A549 (cell line): ENCODE measurements at regions not wholly inside any gene's neighbourhood (a gene's known extent, or its start where the extent isn't known, plus 50 kb on each side); places are given as distances from the start of the nearest gene placed in this dataset.

Source experiments
- HDAC2 ChIP-seq: fragments of 200-600 bp; sonication (generic); IDR thresholded peaks from 2 replicates; pipeline ENCODE4 v1.6.1; 2016
- HOXA7 ChIP-seq: fragments of 250-450 bp; sonication (Bioruptor Pico); IDR thresholded peaks from 2 replicates; pipeline ENCODE4 v1.5.0; 2020; ENCODE audit warnings: mild to moderate bottlenecking, moderate library complexity
- RAD21 ChIP-seq, 2 experiments: fragments of >200 bp in 1 of 2; sonication (Bioruptor Twin) in 1 of 2; formaldehyde crosslinking in 1 of 2; IDR thresholded peaks in 1 of 2; conservative IDR thresholded peaks in 1 of 2; 2 replicates in 1 of 2; 3 replicates in 1 of 2; pipeline ENCODE4 v1.6.1; 2012 to 2018; ENCODE audit warnings: inconsistent platforms in 1 of 2
- ZFP36 ChIP-seq: fragments of 450-650 bp; IDR thresholded peaks from 2 replicates; pipeline ENCODE4 v1.6.1; 2014; ENCODE audit warnings: borderline replicate concordance; ENCODE audit not compliant: partially characterized antibody
- TF ChIP-seq, protein P1 (sequence below): fragments of >200 bp; sonication (Bioruptor Twin); formaldehyde crosslinking; IDR thresholded peaks from 3 replicates; pipeline ENCODE4 v1.5.1; 2016
- TF ChIP-seq, protein P2 (sequence below): fragments of 200-600 bp; sonication (generic); IDR thresholded peaks from 2 replicates; pipeline ENCODE4 v1.6.1; 2016; ENCODE audit warnings: antibody characterized with exemption, mild to moderate bottlenecking, moderate library complexity

DNA sequence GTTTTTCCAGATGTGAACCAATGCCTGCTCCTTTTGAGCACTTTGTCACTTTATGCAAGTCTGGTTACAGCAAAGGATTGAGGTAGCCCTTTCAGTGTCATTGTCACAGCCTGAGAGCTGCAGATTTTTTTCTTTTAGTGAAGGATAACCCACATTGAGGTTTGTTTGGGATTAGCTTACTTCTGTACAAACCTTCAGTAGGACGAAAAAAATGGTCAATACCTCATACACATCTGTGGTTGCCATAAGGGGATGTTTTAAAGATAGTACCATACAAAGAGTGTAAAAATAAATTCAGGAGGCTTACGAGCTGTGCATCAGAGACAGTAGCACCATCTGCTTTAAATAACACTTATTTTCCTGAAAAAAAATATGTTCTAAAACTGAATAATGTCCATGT is 566.0 kb downstream of the AJAP1 start:
- TF ChIP-seq ZFP36 (no peak), HOXA7 (CRISPR knock-in tag) (no peak), HDAC2 (no peak), RAD21 (conservative IDR thresholded peaks at IDR 0.05 in 1 of 2, IDR thresholded peaks at IDR 0.05 in 1 of 2) (no peak)
- TF ChIP-seq, protein P1, sequence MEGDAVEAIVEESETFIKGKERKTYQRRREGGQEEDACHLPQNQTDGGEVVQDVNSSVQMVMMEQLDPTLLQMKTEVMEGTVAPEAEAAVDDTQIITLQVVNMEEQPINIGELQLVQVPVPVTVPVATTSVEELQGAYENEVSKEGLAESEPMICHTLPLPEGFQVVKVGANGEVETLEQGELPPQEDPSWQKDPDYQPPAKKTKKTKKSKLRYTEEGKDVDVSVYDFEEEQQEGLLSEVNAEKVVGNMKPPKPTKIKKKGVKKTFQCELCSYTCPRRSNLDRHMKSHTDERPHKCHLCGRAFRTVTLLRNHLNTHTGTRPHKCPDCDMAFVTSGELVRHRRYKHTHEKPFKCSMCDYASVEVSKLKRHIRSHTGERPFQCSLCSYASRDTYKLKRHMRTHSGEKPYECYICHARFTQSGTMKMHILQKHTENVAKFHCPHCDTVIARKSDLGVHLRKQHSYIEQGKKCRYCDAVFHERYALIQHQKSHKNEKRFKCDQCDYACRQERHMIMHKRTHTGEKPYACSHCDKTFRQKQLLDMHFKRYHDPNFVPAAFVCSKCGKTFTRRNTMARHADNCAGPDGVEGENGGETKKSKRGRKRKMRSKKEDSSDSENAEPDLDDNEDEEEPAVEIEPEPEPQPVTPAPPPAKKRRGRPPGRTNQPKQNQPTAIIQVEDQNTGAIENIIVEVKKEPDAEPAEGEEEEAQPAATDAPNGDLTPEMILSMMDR = no peak
- TF ChIP-seq, protein P2, sequence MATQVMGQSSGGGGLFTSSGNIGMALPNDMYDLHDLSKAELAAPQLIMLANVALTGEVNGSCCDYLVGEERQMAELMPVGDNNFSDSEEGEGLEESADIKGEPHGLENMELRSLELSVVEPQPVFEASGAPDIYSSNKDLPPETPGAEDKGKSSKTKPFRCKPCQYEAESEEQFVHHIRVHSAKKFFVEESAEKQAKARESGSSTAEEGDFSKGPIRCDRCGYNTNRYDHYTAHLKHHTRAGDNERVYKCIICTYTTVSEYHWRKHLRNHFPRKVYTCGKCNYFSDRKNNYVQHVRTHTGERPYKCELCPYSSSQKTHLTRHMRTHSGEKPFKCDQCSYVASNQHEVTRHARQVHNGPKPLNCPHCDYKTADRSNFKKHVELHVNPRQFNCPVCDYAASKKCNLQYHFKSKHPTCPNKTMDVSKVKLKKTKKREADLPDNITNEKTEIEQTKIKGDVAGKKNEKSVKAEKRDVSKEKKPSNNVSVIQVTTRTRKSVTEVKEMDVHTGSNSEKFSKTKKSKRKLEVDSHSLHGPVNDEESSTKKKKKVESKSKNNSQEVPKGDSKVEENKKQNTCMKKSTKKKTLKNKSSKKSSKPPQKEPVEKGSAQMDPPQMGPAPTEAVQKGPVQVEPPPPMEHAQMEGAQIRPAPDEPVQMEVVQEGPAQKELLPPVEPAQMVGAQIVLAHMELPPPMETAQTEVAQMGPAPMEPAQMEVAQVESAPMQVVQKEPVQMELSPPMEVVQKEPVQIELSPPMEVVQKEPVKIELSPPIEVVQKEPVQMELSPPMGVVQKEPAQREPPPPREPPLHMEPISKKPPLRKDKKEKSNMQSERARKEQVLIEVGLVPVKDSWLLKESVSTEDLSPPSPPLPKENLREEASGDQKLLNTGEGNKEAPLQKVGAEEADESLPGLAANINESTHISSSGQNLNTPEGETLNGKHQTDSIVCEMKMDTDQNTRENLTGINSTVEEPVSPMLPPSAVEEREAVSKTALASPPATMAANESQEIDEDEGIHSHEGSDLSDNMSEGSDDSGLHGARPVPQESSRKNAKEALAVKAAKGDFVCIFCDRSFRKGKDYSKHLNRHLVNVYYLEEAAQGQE = no peak
